NAMALWA (cell line): ENCODE measurements at regions not wholly inside any gene's neighbourhood (a gene's known extent, or its start where the extent isn't known, plus 50 kb on each side); places are given as distances from the start of the nearest gene placed in this dataset.
"Not testable (repeated sequence)": the region's sequence is repeated elsewhere in the genome, so short reads cannot be mapped to it uniquely, and the experiment has no call there.

Experiments used
- DNase-seq: peaks from one replicate; pipeline ENCODE4 v3.0.0-alpha.2; 2015; ENCODE audit warnings: low spot score

- DNase-seq: no peak
Observed at GRCh38 chr18:71079606-71080005, 790.8 kb downstream of the SOCS6 start.

GRCh38 chr18:71077451-71077850 lies 788.6 kb downstream of the SOCS6 start:
- no peak for DNase-seq

DNA sequence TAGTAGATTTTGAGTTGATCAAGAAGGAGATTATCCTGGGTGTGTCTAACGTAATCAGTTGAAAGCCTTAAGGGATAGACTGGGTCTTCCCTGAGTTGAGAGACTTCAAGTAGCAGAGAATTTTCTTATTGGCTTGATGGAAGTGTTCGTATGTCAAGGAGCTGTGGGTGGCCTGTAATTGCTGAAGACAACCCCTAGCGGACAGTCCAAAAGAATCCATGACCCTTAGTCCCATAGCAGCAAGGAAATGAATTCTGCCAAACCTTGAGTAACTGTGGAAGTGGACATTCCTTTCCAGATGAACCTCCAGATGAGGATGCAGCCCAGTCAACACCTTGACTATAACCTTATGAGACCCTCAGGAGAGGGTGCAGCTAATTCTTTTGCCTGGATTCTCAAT lies 786.3 kb downstream of the SOCS6 start:
- no peak for DNase-seq

DNA sequence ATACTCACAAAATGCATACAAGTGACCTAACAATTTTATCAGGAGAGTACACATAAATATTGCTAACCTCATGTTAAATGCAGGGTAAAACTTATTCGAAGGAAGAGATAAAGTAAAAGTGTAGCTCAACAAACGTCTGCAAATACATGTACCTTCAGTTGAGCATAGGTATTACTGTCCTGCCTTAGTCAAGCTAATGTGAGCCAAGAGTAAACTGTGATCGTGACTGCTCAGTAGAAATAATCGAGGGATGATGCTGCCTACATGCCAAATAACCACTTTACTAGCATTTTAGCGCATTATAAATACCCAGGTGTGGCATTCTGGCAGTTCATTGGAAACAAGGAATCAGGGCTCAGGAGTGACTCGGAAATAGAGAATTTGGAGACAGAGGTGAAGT lies 779.5 kb downstream of the SOCS6 start:
- no peak for DNase-seq

GRCh38 chr18:71049893-71050292 lies 761.0 kb downstream of the SOCS6 start:
- no peak for DNase-seq

DNA sequence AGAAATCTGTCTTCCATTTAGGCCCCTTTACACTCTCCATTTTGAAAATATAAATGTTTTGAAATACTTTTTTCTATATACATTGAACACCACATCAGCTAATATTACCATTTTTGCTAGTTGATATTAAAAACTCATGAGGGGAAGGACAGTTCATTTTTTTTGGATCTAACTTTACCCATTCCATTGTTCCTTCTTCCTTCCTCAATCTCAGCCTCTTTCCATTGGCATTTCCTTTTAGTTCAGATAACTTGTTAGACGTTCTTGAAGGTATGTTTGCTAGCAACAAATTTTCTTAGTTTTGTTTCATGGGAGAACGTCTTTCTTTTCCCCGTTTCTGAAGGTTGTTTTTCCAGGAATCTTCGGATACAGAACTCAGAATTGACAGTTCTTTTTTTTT lies 759.0 kb downstream of the SOCS6 start:
- no peak for DNase-seq

GRCh38 chr18:71045331-71046065 lies 756.7 kb downstream of the SOCS6 start:
- DNase-seq: no peak

DNA sequence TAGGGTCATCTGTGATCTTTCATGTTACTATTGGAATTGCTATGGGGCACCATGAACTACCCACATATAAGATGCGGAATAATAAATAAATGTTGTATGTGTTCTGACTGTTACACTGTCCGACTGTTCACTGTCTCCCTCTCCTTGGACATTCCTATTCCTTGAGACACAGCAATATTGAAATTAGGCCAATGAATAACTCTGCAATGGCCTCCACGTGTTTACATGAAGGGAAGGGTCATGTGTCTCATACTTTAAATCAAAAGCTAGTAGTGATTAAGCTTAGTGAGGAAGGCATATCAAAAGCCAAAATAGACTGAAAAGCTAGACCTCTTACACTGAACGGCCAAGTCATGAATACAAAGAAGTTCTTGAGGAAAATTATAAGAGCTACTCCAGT lies 751.3 kb downstream of the SOCS6 start:
- DNase-seq: no peak

DNA sequence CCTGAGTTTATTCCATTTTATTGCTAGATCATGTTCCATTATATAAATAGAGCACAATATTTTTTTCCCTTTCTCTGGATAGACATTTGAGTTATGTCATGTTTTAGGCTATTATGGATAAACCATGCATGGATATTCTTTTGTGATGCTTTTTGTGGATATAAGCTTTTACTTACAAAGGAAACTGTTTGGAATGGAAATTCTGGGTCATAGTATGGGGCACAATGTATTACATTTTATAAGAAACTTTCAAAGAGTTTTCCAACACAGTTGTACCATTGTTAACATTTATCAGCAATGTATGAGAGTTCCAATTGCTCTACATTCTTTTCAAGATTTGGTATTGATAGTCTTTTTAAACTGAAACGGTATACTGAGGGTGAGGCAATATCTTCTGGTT lies 749.4 kb downstream of the SOCS6 start:
- DNase-seq: no peak

- no peak for DNase-seq
Observed at GRCh38 chr18:71036783-71037182, 747.9 kb downstream of the SOCS6 start.

GRCh38 chr18:71031296-71032191 lies 742.7 kb downstream of the SOCS6 start:
- not testable (repeated sequence) for DNase-seq

DNA sequence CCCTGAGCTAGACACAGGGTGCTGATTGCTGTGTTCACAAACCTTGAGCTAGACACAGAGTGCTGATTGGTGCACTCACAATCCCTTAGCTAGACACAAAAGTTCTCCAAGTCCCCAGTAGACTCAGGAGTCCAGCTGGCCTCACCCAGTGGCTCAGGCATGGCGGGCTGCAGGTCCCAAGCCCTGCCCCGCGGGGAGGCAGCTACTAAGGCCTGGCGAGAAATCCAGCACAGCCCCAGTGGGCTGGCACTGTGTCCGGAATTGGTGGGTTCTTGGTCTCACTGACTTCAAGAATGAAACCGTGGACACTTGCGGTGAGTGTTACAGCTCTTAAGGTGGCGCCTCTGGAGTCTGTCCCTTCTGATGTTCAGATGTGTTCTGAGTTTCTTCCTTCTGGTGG lies 741.2 kb downstream of the SOCS6 start:
- not testable (repeated sequence) for DNase-seq

- no peak for DNase-seq
Observed at GRCh38 chr18:71028285-71028762, 739.5 kb downstream of the SOCS6 start.

- DNase-seq: no peak
Observed at GRCh38 chr18:71027531-71027930, 738.7 kb downstream of the SOCS6 start.

- DNase-seq: no peak
Observed at GRCh38 chr18:71025505-71026225, 736.8 kb downstream of the SOCS6 start.

- no peak for DNase-seq
Observed at GRCh38 chr18:71022389-71022788, 733.5 kb downstream of the SOCS6 start.

GRCh38 chr18:71021030-71021362 lies 732.2 kb downstream of the SOCS6 start:
- DNase-seq: no peak

DNA sequence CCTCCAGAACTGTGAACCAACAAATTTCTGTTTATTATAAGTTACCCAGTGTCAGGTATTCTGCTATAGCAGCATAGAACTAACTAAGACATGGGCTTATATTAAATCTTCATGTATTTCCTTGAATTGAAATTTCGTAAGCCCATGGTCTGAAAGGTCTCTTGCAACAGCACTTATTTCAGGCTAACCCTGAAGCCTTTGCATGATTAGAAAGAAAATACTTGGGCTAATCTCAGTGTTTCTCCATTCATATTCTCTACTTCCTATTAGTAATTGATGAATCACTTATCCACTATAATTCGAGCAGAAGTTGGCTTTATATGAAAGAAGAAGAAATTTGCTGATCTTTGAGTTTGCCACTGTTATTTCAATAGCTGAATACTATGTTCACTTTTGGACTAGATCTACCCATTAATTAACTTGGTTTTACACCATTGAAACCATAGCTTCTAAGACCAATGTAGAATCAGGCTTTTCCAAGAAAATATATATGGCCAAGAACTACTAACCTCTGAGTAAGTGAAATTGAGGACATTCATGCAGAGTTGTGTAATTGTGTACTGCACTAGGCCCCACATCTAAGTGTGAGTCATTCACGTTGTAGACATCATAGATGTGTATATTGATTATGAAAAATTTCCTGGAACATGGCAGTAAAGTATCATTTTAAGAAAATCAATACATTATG lies 731.6 kb downstream of the SOCS6 start:
- DNase-seq: no peak

- DNase-seq: no peak
Observed at GRCh38 chr18:71018816-71019215, 730.0 kb downstream of the SOCS6 start.

GRCh38 chr18:71012789-71013188 lies 723.9 kb downstream of the SOCS6 start:
- DNase-seq: no peak

DNA sequence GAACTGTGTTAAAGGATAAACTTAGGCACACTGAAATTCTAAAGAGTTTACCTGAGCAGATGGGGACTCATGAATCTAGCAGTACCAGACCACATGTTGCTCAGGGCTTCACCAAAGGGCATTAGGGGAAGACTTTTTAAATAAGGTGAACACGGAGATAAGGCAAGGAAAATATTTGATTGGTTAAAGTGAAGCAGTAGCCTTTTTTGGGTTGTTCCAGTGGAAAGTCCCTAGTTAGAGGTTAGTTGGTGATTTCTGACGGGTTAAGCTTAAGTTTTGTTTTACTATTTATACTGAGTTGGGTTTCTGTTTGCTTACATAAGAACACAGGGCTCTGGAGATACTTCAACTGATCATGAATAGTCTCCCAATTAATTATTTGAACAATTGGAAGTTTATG lies 722.5 kb downstream of the SOCS6 start:
- DNase-seq: no peak

DNA sequence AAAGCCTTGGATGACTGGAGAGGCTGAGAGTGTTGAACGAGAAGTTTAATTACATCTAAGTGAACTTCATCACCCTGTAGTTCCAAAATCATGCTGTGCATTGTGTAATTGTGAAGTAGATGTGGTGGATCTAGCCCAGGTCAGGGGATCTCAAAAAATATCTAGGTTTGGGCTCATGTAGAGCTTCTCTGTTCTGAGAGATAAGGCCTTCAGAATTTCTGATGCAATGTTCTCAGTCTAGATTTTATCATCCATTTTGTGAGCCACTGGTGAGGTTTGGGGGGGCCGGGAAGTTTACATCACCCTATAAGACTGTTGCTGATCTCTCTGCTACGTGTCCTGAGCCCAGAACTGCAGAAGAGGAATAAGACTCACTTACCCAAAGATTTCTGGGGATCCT lies 719.4 kb downstream of the SOCS6 start:
- no peak for DNase-seq
